Upper lobe of left lung (tissue), 4 donors: ENCODE measurements at regions not wholly inside any gene's neighbourhood (a gene's known extent, or its start where the extent isn't known, plus 50 kb on each side); places are given as distances from the start of the nearest gene placed in this dataset.

Source experiments
- POLR2A ChIP-seq, 4 donors: fragments of 450-650 bp; IDR thresholded peaks; one replicate each; pipeline ENCODE4 v1.5.1; 2016 to 2017; ENCODE audit warnings: antibody characterized with exemption in 4 of 4, mild to moderate bottlenecking in 2 of 4
- TF ChIP-seq, protein P1 (sequence below), 6 experiments: fragments of 450-650 bp in 4 of 6; fragments of 200-600 bp in 2 of 6; sonication (generic) in 2 of 6; IDR thresholded peaks; one replicate each; pipeline ENCODE4 v1.5.1; 2016 to 2019; ENCODE audit warnings: antibody characterized with exemption in 6 of 6

GRCh38 chr20:61189534-61189933 lies 62.5 kb upstream of the CDH4 start:
- TF ChIP-seq, protein P1, sequence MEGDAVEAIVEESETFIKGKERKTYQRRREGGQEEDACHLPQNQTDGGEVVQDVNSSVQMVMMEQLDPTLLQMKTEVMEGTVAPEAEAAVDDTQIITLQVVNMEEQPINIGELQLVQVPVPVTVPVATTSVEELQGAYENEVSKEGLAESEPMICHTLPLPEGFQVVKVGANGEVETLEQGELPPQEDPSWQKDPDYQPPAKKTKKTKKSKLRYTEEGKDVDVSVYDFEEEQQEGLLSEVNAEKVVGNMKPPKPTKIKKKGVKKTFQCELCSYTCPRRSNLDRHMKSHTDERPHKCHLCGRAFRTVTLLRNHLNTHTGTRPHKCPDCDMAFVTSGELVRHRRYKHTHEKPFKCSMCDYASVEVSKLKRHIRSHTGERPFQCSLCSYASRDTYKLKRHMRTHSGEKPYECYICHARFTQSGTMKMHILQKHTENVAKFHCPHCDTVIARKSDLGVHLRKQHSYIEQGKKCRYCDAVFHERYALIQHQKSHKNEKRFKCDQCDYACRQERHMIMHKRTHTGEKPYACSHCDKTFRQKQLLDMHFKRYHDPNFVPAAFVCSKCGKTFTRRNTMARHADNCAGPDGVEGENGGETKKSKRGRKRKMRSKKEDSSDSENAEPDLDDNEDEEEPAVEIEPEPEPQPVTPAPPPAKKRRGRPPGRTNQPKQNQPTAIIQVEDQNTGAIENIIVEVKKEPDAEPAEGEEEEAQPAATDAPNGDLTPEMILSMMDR (IDR thresholded peaks at IDR 0.05) = no peak
- TF ChIP-seq POLR2A (IDR thresholded peaks at IDR 0.05) = no peak
